ENCODE measurements at regions not wholly inside any gene's neighbourhood (a gene's known extent, or its start where the extent isn't known, plus 50 kb on each side); places are given as distances from the start of the nearest gene placed in this dataset.

- H3K4me3 ChIP-seq (ENCODE audit: low read depth, low read length) = no peak overlapping the region
- no peak for TF ChIP-seq CTCF (IDR thresholded peaks at IDR 0.05; ENCODE audit: low read depth, low read length)
- DNase-seq (ENCODE audit: low read depth, low spot score) = no peak
- in situ Hi-C loops (cut with HindIII; ENCODE audit: low sequenced_read_pairs) = no loop called here
Measured at GRCh38 chr11:95515371-95515770, 274.2 kb downstream of the FAM76B start.

- DNase-seq (ENCODE audit: low read depth, low spot score) = no peak
- no peak for TF ChIP-seq CTCF (IDR thresholded peaks at IDR 0.05; ENCODE audit: low read depth, low read length)
- in situ Hi-C loops (cut with HindIII; ENCODE audit: low sequenced_read_pairs) = no loop called here
- H3K4me3 ChIP-seq (ENCODE audit: low read depth, low read length) = no peak overlapping the region
Measured at GRCh38 chr11:95514416-95515110, 275.0 kb downstream of the FAM76B start.

GRCh38 chr11:95512682-95513081 is 276.9 kb downstream of the FAM76B start:
- H3K4me3 ChIP-seq (ENCODE audit: low read depth, low read length) = no peak overlapping the region
- TF ChIP-seq CTCF (IDR thresholded peaks at IDR 0.05; ENCODE audit: low read depth, low read length) = no peak
- peak; percentile 83 for DNase-seq (ENCODE audit: low read depth, low spot score)
- in situ Hi-C loops (cut with HindIII; ENCODE audit: low sequenced_read_pairs) = no loop called here

GRCh38 chr11:95512177-95512576 is 277.4 kb downstream of the FAM76B start:
- no peak for TF ChIP-seq CTCF (IDR thresholded peaks at IDR 0.05; ENCODE audit: low read depth, low read length)
- peak; percentile 73 for DNase-seq (ENCODE audit: low read depth, low spot score)
- H3K4me3 ChIP-seq (ENCODE audit: low read depth, low read length) = no peak overlapping the region
- in situ Hi-C loops (cut with HindIII; ENCODE audit: low sequenced_read_pairs) = no loop called here

- no peak for TF ChIP-seq CTCF (IDR thresholded peaks at IDR 0.05; ENCODE audit: low read depth, low read length)
- DNase-seq (ENCODE audit: low read depth, low spot score) = no peak
- in situ Hi-C loops (cut with HindIII; ENCODE audit: low sequenced_read_pairs) = no loop called here
- no peak overlapping the region for H3K4me3 ChIP-seq (ENCODE audit: low read depth, low read length)
Measured at GRCh38 chr11:95508219-95508890, 277.4 kb upstream of the SESN3 start.

GRCh38 chr11:95507794-95508193 is 276.8 kb upstream of the SESN3 start:
- H3K4me3 ChIP-seq (ENCODE audit: low read depth, low read length) = no peak overlapping the region
- no peak for DNase-seq (ENCODE audit: low read depth, low spot score)
- TF ChIP-seq CTCF (IDR thresholded peaks at IDR 0.05; ENCODE audit: low read depth, low read length) = no peak
- in situ Hi-C loops (cut with HindIII; ENCODE audit: low sequenced_read_pairs) = no loop called here
